Cardiac fibroblast (primary cell): ENCODE measurements at regions not wholly inside any gene's neighbourhood (a gene's known extent, or its start where the extent isn't known, plus 50 kb on each side); places are given as distances from the start of the nearest gene placed in this dataset.

Experiments used
- DNase-seq, 2 donors: peaks; one replicate each; pipeline versions ENCODE4 v3.0.0 to v3.0.0-alpha.2; 2010; ENCODE audit warnings: low read depth in 2 of 2
- H3K4me3 ChIP-seq, 2 donors: replicated peaks in 1 of 2; 1 replicate in 1 of 2; 2 replicates in 1 of 2; pipeline ENCODE4 v1.5.1; 2011; ENCODE audit warnings: low read depth in 2 of 2, low read length in 2 of 2, mild to moderate bottlenecking in 2 of 2, moderate library complexity in 1 of 2
- CTCF ChIP-seq: IDR thresholded peaks from one replicate; pipeline ENCODE4 v1.5.1; 2011; ENCODE audit warnings: low read depth, mild to moderate bottlenecking, low read length, inconsistent platforms

- H3K4me3 ChIP-seq, result no peak overlapping the region
- TF ChIP-seq CTCF, result no peak
These were observed 83.6 kb upstream of the CYP1B1 start for GRCh38 chr2:38159597-38159996.

GRCh38 chr2:38159191-38159590 is 83.2 kb upstream of the CYP1B1 start:
- DNase-seq, result no peak
- no peak for TF ChIP-seq CTCF
- H3K4me3 ChIP-seq, result no peak overlapping the region

More at GRCh38 chr2:38159597-38159996, 83.6 kb upstream of the CYP1B1 start:
- peak in 1 of 2 donors; percentile 54 for DNase-seq

DNA sequence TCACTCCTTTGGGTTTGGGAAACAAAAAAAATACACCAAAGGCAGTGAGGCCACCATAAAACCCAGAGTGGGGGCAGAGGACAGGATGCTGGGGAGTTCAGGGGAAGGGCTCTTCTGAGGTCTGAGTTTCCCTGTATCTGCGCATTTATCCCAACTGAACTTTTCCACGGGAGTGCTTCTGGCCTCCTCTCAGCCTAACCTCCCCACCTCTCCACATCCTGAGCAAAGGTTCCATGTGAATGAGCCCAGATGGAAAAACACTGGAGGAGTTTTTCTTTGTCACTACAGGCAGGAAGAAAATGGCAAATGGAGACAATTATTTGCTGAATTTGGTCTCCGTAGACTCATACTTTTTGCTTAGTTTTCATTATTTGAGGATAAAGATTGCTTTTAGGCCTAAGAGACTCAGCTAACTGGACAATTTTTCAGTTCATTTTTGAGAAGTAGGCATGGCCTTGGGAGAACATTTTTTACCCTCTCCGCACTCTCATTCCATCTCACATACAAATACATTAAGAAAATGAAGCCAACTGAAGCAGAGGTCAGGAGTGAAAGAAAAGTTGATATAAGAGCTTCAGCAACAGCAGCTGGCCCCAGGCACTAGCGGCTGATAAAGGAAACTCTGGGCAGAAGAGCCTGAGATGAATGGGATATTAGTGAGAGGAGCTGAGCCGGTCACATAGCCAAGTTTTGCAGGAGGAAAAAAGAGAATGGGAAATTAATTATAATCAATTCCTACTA is 82.6 kb upstream of the CYP1B1 start:
- H3K4me3 ChIP-seq, result no peak overlapping the region
- peak in 1 of 2 donors; percentile 79 for DNase-seq
- TF ChIP-seq CTCF, result no peak

GRCh38 chr2:38156436-38156835 is 80.5 kb upstream of the CYP1B1 start:
- no peak overlapping the region for H3K4me3 ChIP-seq
- peak in 1 of 2 donors; percentile 52 for DNase-seq
- no peak for TF ChIP-seq CTCF

- no peak overlapping the region for H3K4me3 ChIP-seq
- TF ChIP-seq CTCF, result no peak
- peak in 1 of 2 donors; percentile 59 for DNase-seq
These were observed 79.1 kb upstream of the CYP1B1 start for GRCh38 chr2:38155015-38155414.

GRCh38 chr2:38154395-38154794 is 78.4 kb upstream of the CYP1B1 start:
- no peak overlapping the region for H3K4me3 ChIP-seq
- peak in 1 of 2 donors; percentile 47 for DNase-seq
- TF ChIP-seq CTCF, result no peak
